OCI-LY3 (cell line): ENCODE measurements at regions not wholly inside any gene's neighbourhood (a gene's known extent, or its start where the extent isn't known, plus 50 kb on each side); places are given as distances from the start of the nearest gene placed in this dataset.
"Not testable (repeated sequence)": the region's sequence is repeated elsewhere in the genome, so short reads cannot be mapped to it uniquely, and the experiment has no call there.

ENCODE experiments used
- EZH2phosphoT487 ChIP-seq: fragments of 200-600 bp; shearing (Covaris generic); IDR thresholded peaks from 2 replicates; pipeline ENCODE4 v1.6.1; 2018; ENCODE audit warnings: antibody characterized with exemption, mixed run types, low read depth
- TF ChIP-seq, protein P1 (sequence below): fragments of 200-600, 300-600 bp; sonication (generic); IDR thresholded peaks from 2 replicates; pipeline ENCODE4 v1.5.1; 2014; ENCODE audit warnings: antibody characterized with exemption, low read length, low read depth

DNA sequence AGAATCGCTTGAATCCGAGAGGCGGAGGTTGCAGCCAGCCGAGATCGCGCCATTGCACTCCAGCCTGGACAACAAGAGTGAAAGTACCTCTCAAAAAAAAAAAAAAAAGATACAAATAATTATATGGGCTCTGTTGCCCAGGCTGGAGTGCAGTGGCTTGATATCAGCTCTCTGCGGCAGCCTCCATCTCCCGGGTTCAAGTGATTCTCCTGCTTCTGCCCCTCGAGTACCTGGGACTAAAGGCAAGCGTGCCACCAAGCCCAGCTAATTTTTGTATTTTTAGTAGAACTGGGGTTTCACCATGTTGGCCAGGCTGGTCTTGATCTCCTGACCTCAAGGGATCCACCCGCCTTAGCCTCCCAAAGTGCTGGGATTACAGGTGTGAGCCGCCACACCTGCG is 197.8 kb downstream of the ALG10 start:
- TF ChIP-seq, protein P1, sequence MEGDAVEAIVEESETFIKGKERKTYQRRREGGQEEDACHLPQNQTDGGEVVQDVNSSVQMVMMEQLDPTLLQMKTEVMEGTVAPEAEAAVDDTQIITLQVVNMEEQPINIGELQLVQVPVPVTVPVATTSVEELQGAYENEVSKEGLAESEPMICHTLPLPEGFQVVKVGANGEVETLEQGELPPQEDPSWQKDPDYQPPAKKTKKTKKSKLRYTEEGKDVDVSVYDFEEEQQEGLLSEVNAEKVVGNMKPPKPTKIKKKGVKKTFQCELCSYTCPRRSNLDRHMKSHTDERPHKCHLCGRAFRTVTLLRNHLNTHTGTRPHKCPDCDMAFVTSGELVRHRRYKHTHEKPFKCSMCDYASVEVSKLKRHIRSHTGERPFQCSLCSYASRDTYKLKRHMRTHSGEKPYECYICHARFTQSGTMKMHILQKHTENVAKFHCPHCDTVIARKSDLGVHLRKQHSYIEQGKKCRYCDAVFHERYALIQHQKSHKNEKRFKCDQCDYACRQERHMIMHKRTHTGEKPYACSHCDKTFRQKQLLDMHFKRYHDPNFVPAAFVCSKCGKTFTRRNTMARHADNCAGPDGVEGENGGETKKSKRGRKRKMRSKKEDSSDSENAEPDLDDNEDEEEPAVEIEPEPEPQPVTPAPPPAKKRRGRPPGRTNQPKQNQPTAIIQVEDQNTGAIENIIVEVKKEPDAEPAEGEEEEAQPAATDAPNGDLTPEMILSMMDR = not testable (repeated sequence)
- not testable (repeated sequence) for TF ChIP-seq EZH2phosphoT487
